PFSK-1 (cell line): ENCODE measurements at regions not wholly inside any gene's neighbourhood (a gene's known extent, or its start where the extent isn't known, plus 50 kb on each side); places are given as distances from the start of the nearest gene placed in this dataset.

Experiments
- FOXP2 ChIP-seq: optimal IDR thresholded peaks from 2 replicates; pipeline ENCODE3; 2011; ENCODE audit warnings: borderline replicate concordance, control low read depth, inconsistent platforms; ENCODE audit not compliant: insufficient read depth; ENCODE audit errors: extremely low read length, extremely low read depth
- POLR2AphosphoS5 ChIP-seq: IDR thresholded peaks from 2 replicates; pipeline ENCODE4 v1.6.1; 2012; ENCODE audit warnings: low read depth, mild to moderate bottlenecking, control low read depth, low read length, moderate library complexity
- REST ChIP-seq, 2 experiments: IDR thresholded peaks; 2 replicates each; pipeline versions ENCODE4 v1.6.1 to v1.8.0; 2011 to 2012; ENCODE audit warnings: low read depth in 2 of 2, low read length in 2 of 2, control low read depth in 1 of 2, inconsistent platforms in 1 of 2, mild to moderate bottlenecking in 1 of 2, moderate library complexity in 1 of 2; ENCODE audit not compliant: insufficient read depth in 1 of 2
- SIN3A ChIP-seq: IDR thresholded peaks from 2 replicates; pipeline ENCODE4 v1.6.1; 2012; ENCODE audit warnings: mild to moderate bottlenecking, low read length, moderate library complexity, borderline replicate concordance; ENCODE audit not compliant: insufficient read depth
- TAF1 ChIP-seq: IDR thresholded peaks from 2 replicates; pipeline ENCODE4 v1.6.1; 2012; ENCODE audit warnings: low read length, control low read depth, borderline replicate concordance; ENCODE audit not compliant: insufficient read depth

GRCh38 chr3:159150180-159150579, 348.3 kb downstream of the MFSD1 start:
- TF ChIP-seq TAF1 (no peak), REST (IDR thresholded peaks at IDR 0.05; ENCODE audit: insufficient read depth in 1 of 2, low read depth in 2 of 2, low read length in 2 of 2) (no peak), FOXP2 (no peak), POLR2AphosphoS5 (no peak), SIN3A (no peak)

- no peak for TF ChIP-seq POLR2AphosphoS5
These were observed 349.3 kb downstream of the MFSD1 start for GRCh38 chr3:159151130-159151529.

GRCh38 chr3:159157275-159157674, 355.4 kb downstream of the MFSD1 start:
- TF ChIP-seq FOXP2 (no peak), REST (IDR thresholded peaks at IDR 0.05; ENCODE audit: insufficient read depth in 1 of 2, low read depth in 2 of 2, low read length in 2 of 2) (no peak), TAF1 (no peak), POLR2AphosphoS5 (no peak), SIN3A (no peak)

GRCh38 chr3:159158213-159158612, 356.4 kb downstream of the MFSD1 start:
- TF ChIP-seq POLR2AphosphoS5: no peak
- TF ChIP-seq FOXP2: no peak

GRCh38 chr3:159158801-159159200, 356.9 kb downstream of the MFSD1 start:
- no peak for TF ChIP-seq FOXP2
- TF ChIP-seq REST (IDR thresholded peaks at IDR 0.05; ENCODE audit: insufficient read depth in 1 of 2, low read depth in 2 of 2, low read length in 2 of 2): no peak
- no peak for TF ChIP-seq SIN3A
- no peak for TF ChIP-seq TAF1
- TF ChIP-seq POLR2AphosphoS5: no peak

GRCh38 chr3:159159546-159159945, 357.7 kb downstream of the MFSD1 start:
- TF ChIP-seq REST (IDR thresholded peaks at IDR 0.05; ENCODE audit: insufficient read depth in 1 of 2, low read depth in 2 of 2, low read length in 2 of 2): no peak
- TF ChIP-seq FOXP2: no peak
- no peak for TF ChIP-seq SIN3A
- no peak for TF ChIP-seq POLR2AphosphoS5
